ENCODE measurements at regions not wholly inside any gene's neighbourhood (a gene's known extent, or its start where the extent isn't known, plus 50 kb on each side); places are given as distances from the start of the nearest gene placed in this dataset.
"Not testable (repeated sequence)": the region's sequence is repeated elsewhere in the genome, so short reads cannot be mapped to it uniquely, and the experiment has no call there.

- Histone ChIP-seq H3K27me3 (ENCODE audit: control insufficient read depth, insufficient read depth, low read length) (no peaks in the 10 kb centered on the region), H3K36me3 (ENCODE audit: control insufficient read depth in 2 of 3, insufficient read depth in 3 of 3, low read length in 3 of 3) (no peaks in the 10 kb centered on the region), H3K9me3 (ENCODE audit: control insufficient read depth in 2 of 3, insufficient read depth in 1 of 3, low read length in 3 of 3) (no peaks in the 10 kb centered on the region), H3K4me1 (ENCODE audit: control insufficient read depth in 2 of 3, insufficient read depth in 2 of 3, low read depth in 1 of 3, low read length in 3 of 3) (no peaks in the 10 kb centered on the region), H3K27ac (ENCODE audit: low read depth in 2 of 2, low read length in 2 of 2) (no peak overlapping the region), H3K4me3 (ENCODE audit: low read length in 3 of 3) (no peak overlapping the region), H3K9ac (ENCODE audit: low read length in 3 of 3) (no peak overlapping the region)
- FAIRE-seq (no peak), DNase-seq (no peak)
- TF ChIP-seq, protein P1, sequence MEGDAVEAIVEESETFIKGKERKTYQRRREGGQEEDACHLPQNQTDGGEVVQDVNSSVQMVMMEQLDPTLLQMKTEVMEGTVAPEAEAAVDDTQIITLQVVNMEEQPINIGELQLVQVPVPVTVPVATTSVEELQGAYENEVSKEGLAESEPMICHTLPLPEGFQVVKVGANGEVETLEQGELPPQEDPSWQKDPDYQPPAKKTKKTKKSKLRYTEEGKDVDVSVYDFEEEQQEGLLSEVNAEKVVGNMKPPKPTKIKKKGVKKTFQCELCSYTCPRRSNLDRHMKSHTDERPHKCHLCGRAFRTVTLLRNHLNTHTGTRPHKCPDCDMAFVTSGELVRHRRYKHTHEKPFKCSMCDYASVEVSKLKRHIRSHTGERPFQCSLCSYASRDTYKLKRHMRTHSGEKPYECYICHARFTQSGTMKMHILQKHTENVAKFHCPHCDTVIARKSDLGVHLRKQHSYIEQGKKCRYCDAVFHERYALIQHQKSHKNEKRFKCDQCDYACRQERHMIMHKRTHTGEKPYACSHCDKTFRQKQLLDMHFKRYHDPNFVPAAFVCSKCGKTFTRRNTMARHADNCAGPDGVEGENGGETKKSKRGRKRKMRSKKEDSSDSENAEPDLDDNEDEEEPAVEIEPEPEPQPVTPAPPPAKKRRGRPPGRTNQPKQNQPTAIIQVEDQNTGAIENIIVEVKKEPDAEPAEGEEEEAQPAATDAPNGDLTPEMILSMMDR (IDR thresholded peaks at IDR 0.05; ENCODE audit: borderline replicate concordance, extremely low read depth, insufficient read depth), result no peak
- intact Hi-C loops (cut with DNase I), result no loop called here
Measured at GRCh38 chr2:126269911-126270310, 386.0 kb upstream of the GYPC start.

GRCh38 chr2:126270587-126270986, 385.4 kb upstream of the GYPC start:
- TF ChIP-seq, protein P1 (IDR thresholded peaks at IDR 0.05; ENCODE audit: borderline replicate concordance, extremely low read depth, insufficient read depth), result no peak
- no peak overlapping the region for H3K9ac ChIP-seq (ENCODE audit: low read length in 3 of 3)
- H3K27ac ChIP-seq (ENCODE audit: low read depth in 2 of 2, low read length in 2 of 2), result no peak overlapping the region
- H3K4me3 ChIP-seq (ENCODE audit: low read length in 3 of 3), result no peak overlapping the region
- H3K4me1 ChIP-seq (ENCODE audit: control insufficient read depth in 2 of 3, insufficient read depth in 2 of 3, low read depth in 1 of 3, low read length in 3 of 3), result no peaks in the 10 kb centered on the region
- H3K36me3 ChIP-seq (ENCODE audit: control insufficient read depth in 2 of 3, insufficient read depth in 3 of 3, low read length in 3 of 3), result no peaks in the 10 kb centered on the region
- intact Hi-C loops (cut with DNase I), result no loop called here
- FAIRE-seq (no peak), DNase-seq (no peak)
- no peaks in the 10 kb centered on the region for H3K27me3 ChIP-seq (ENCODE audit: control insufficient read depth, insufficient read depth, low read length)
- H3K9me3 ChIP-seq (ENCODE audit: control insufficient read depth in 2 of 3, insufficient read depth in 1 of 3, low read length in 3 of 3), result no peaks in the 10 kb centered on the region

DNA sequence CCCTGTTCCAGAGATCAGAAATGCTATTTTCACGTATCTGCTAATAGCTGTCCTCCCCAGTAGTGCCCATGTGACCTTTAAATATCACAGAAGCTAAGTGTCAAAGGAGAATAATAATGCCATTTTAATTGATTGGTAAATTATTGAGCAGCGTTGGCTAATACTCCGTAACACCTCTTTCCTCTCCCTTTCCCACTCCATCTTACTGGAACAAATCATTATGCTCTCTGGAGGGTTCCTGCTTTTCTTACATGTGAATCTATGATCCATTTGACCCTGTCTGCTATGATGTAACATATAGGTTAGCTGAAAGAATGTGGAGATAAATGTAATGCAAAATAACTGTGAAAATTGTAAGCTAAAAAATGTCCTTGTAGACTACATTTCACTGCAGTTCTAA, 383.6 kb upstream of the GYPC start:
- H3K27me3 ChIP-seq (ENCODE audit: control insufficient read depth, insufficient read depth, low read length), result no peaks in the 10 kb centered on the region
- no peak overlapping the region for H3K27ac ChIP-seq (ENCODE audit: low read depth in 2 of 2, low read length in 2 of 2)
- no peak overlapping the region for H3K4me3 ChIP-seq (ENCODE audit: low read length in 3 of 3)
- no peaks in the 10 kb centered on the region for H3K9me3 ChIP-seq (ENCODE audit: control insufficient read depth in 2 of 3, insufficient read depth in 1 of 3, low read length in 3 of 3)
- H3K9ac ChIP-seq (ENCODE audit: low read length in 3 of 3), result no peak overlapping the region
- intact Hi-C loops (cut with DNase I), result no loop called here
- no peak for FAIRE-seq
- no peaks in the 10 kb centered on the region for H3K4me1 ChIP-seq (ENCODE audit: control insufficient read depth in 2 of 3, insufficient read depth in 2 of 3, low read depth in 1 of 3, low read length in 3 of 3)
- TF ChIP-seq, protein P1 (IDR thresholded peaks at IDR 0.05; ENCODE audit: borderline replicate concordance, extremely low read depth, insufficient read depth), result no peak
- no peak for DNase-seq
- no peaks in the 10 kb centered on the region for H3K36me3 ChIP-seq (ENCODE audit: control insufficient read depth in 2 of 3, insufficient read depth in 3 of 3, low read length in 3 of 3)

GRCh38 chr2:126275098-126275497, 380.9 kb upstream of the GYPC start:
- Histone ChIP-seq H3K36me3 (ENCODE audit: control insufficient read depth in 2 of 3, insufficient read depth in 3 of 3, low read length in 3 of 3) (no peaks in the 10 kb centered on the region), H3K9ac (ENCODE audit: low read length in 3 of 3) (no peak overlapping the region), H3K9me3 (ENCODE audit: control insufficient read depth in 2 of 3, insufficient read depth in 1 of 3, low read length in 3 of 3) (no peaks in the 10 kb centered on the region), H3K4me1 (ENCODE audit: control insufficient read depth in 2 of 3, insufficient read depth in 2 of 3, low read depth in 1 of 3, low read length in 3 of 3) (no peaks in the 10 kb centered on the region), H3K27ac (ENCODE audit: low read depth in 2 of 2, low read length in 2 of 2) (no peak overlapping the region), H3K4me3 (ENCODE audit: low read length in 3 of 3) (no peak overlapping the region), H3K27me3 (ENCODE audit: control insufficient read depth, insufficient read depth, low read length) (no peaks in the 10 kb centered on the region)
- DNase-seq, result no peak
- TF ChIP-seq, protein P1 (IDR thresholded peaks at IDR 0.05; ENCODE audit: borderline replicate concordance, extremely low read depth, insufficient read depth), result no peak
- no peak for FAIRE-seq
- intact Hi-C loops (cut with DNase I), result no loop called here

GRCh38 chr2:126276268-126276667, 379.7 kb upstream of the GYPC start:
- H3K36me3 ChIP-seq (ENCODE audit: control insufficient read depth in 2 of 3, insufficient read depth in 3 of 3, low read length in 3 of 3); H3K4me1 ChIP-seq (ENCODE audit: control insufficient read depth in 2 of 3, insufficient read depth in 2 of 3, low read depth in 1 of 3, low read length in 3 of 3); H3K9me3 ChIP-seq (ENCODE audit: control insufficient read depth in 2 of 3, insufficient read depth in 1 of 3, low read length in 3 of 3); H3K27ac ChIP-seq (ENCODE audit: low read depth in 2 of 2, low read length in 2 of 2); FAIRE-seq; H3K27me3 ChIP-seq (ENCODE audit: control insufficient read depth, insufficient read depth, low read length); DNase-seq; H3K4me3 ChIP-seq (ENCODE audit: low read length in 3 of 3); intact Hi-C loops (cut with DNase I); H3K9ac ChIP-seq (ENCODE audit: low read length in 3 of 3): not testable (repeated sequence)
